ENCODE measurements at regions not wholly inside any gene's neighbourhood (a gene's known extent, or its start where the extent isn't known, plus 50 kb on each side); places are given as distances from the start of the nearest gene placed in this dataset.

DNA sequence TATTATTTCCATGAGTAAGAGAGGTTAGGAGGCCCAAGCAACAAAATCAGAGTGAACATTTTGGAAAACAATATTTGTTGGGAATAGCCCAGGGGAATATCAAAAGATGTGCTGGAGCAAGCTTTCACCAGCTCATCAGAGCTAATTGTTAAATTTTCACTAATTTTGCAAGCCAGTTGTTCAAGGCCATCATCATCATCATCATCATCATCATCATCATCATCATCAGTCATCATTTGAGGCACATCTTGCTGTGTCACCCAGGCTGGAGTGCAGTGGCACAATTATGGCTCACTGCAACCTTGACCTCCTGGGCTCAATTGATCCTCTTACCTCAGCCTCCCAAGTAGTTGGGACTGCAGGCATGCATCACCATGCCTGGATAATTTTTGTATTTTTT, 350.5 kb upstream of the MEF2C start:
- no peak overlapping the region for H3K4me2 ChIP-seq (ENCODE audit: insufficient read depth in 1 of 2, low read depth in 2 of 2, low read length in 2 of 2)
- no peak for FAIRE-seq
- no peak for DNase-seq (ENCODE audit: low read depth in 1 of 2, low spot score in 2 of 2)
- H2BK120ac ChIP-seq (replicated peaks; ENCODE audit: low read depth, low read length) = no peak overlapping the region
- no peaks in the 10 kb centered on the region for H3K23me2 ChIP-seq (ENCODE audit: low read depth, low read length)
- no peaks in the 10 kb centered on the region for H3K79me1 ChIP-seq (ENCODE audit: low read depth, low read length)
- H3K4me3 ChIP-seq (ENCODE audit: extremely low read depth in 1 of 4, insufficient read depth in 2 of 4, low read depth in 3 of 4, low read length in 4 of 4) = no peak overlapping the region
- no peak overlapping the region for H4K5ac ChIP-seq (ENCODE audit: insufficient read length, low read depth, low read length)
- TF ChIP-seq EP300 (IDR thresholded peaks at IDR 0.05; ENCODE audit: borderline replicate concordance in 1 of 2, low read depth in 2 of 2, low read length in 2 of 2) (no peak), FOSL1 (IDR thresholded peaks at IDR 0.05; ENCODE audit: insufficient read depth, low read depth, low read length) (no peak), CHD1 (IDR thresholded peaks at IDR 0.05; ENCODE audit: low read depth, low read length) (no peak), CEBPB (IDR thresholded peaks at IDR 0.05; ENCODE audit: low read depth, low read length) (no peak), GTF2F1 (IDR thresholded peaks at IDR 0.05; ENCODE audit: borderline replicate concordance, low read depth, low read length) (no peak), NANOG (IDR thresholded peaks at IDR 0.05; ENCODE audit: insufficient read depth, low read depth, low read length, poor library complexity, severe bottlenecking) (no peak), POLR2A (IDR thresholded peaks at IDR 0.05; ENCODE audit: control extremely low read depth in 1 of 2, low read depth in 2 of 2, low read length in 2 of 2) (no peak), SIX5 (IDR thresholded peaks at IDR 0.05; ENCODE audit: low read depth, low read length) (no peak), JUND (IDR thresholded peaks at IDR 0.05; ENCODE audit: low read length) (no peak), EZH2 (IDR thresholded peaks at IDR 0.05; ENCODE audit: low read depth, low read length, severe bottlenecking) (no peak), USF2 (IDR thresholded peaks at IDR 0.05; ENCODE audit: low read length) (no peak)
- TF ChIP-seq, protein P1, sequence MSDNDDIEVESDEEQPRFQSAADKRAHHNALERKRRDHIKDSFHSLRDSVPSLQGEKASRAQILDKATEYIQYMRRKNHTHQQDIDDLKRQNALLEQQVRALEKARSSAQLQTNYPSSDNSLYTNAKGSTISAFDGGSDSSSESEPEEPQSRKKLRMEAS (IDR thresholded peaks at IDR 0.05) = no peak
- no peak overlapping the region for H3K27ac ChIP-seq (ENCODE audit: low read depth, low read length)
- H2AK5ac ChIP-seq (ENCODE audit: low read depth, low read length) = no peak overlapping the region
- no peak overlapping the region for H4K8ac ChIP-seq (ENCODE audit: extremely low read depth, insufficient read depth, low read length)
- H2BK20ac ChIP-seq (ENCODE audit: low read length) = no peak overlapping the region
- H2BK12ac ChIP-seq (ENCODE audit: low read depth, low read length) = no peak overlapping the region
- no peaks in the 10 kb centered on the region for H3K9me3 ChIP-seq (ENCODE audit: insufficient read depth in 2 of 2, low read depth in 1 of 2, low read length in 1 of 2)
- no peak overlapping the region for H3K23ac ChIP-seq (ENCODE audit: insufficient read length)
- no peak overlapping the region for H3K18ac ChIP-seq (ENCODE audit: extremely low read depth, low read length)
- H3K36me3 ChIP-seq (ENCODE audit: control insufficient read depth in 2 of 4, insufficient read depth in 4 of 4, low read length in 3 of 4) = no peaks in the 10 kb centered on the region
- H3K4ac ChIP-seq (replicated peaks; ENCODE audit: insufficient read length, low read depth, low read length) = no peak overlapping the region
- H3K27me3 ChIP-seq (replicated peaks in 1 of 4; ENCODE audit: control insufficient read depth in 3 of 4, extremely low read depth in 1 of 4, insufficient read depth in 3 of 4, low read length in 3 of 4) = no peaks in the 10 kb centered on the region
- CTCF ChIA-PET (ENCODE audit: partially characterized antibody) = interaction anchor here (1.0 kb wide), 1 partner anchor 292 kb away, joined by 3 read pairs; no protein-coding TSS in a partner anchor
- no peaks in the 10 kb centered on the region for H4K20me1 ChIP-seq (replicated peaks in 1 of 2; ENCODE audit: control insufficient read depth in 1 of 2, insufficient read depth in 2 of 2, low read length in 2 of 2)
- no peak overlapping the region for H3K56ac ChIP-seq (replicated peaks; ENCODE audit: insufficient read length, low read depth, low read length)
- no peak overlapping the region for H3K14ac ChIP-seq (ENCODE audit: insufficient read length)
- no peaks in the 10 kb centered on the region for H3K4me1 ChIP-seq (replicated peaks in 1 of 4; ENCODE audit: control insufficient read depth in 3 of 4, insufficient read depth in 4 of 4, low read length in 3 of 4)
- H3K9ac ChIP-seq (replicated peaks in 1 of 4; ENCODE audit: extremely low read depth in 1 of 4, low read depth in 3 of 4, low read length in 3 of 4) = no peak overlapping the region
- H4K91ac ChIP-seq (replicated peaks; ENCODE audit: insufficient read length, low read length) = no peak overlapping the region
- H3K79me2 ChIP-seq (ENCODE audit: control insufficient read depth in 1 of 2, insufficient read depth in 2 of 2, low read length in 2 of 2) = no peaks in the 10 kb centered on the region
- no peak overlapping the region for H2AFZ ChIP-seq (ENCODE audit: low read length)
- H2BK5ac ChIP-seq (ENCODE audit: low read depth, low read length) = no peak overlapping the region
- no peak overlapping the region for H2BK15ac ChIP-seq (ENCODE audit: low read length)
- POLR2A ChIA-PET (ENCODE audit: partially characterized antibody) = interaction anchor here (0.6 kb wide), 1 partner anchor 598 kb away, joined by 3 read pairs; no protein-coding TSS in a partner anchor
